Uterus (tissue), 2 donors: ENCODE measurements at regions not wholly inside any gene's neighbourhood (a gene's known extent, or its start where the extent isn't known, plus 50 kb on each side); places are given as distances from the start of the nearest gene placed in this dataset.

ENCODE experiments used
- POLR2A ChIP-seq, 2 donors: fragments of 450-650 bp; IDR thresholded peaks; one replicate each; pipeline ENCODE4 v1.6.1; 2016; ENCODE audit warnings: antibody characterized with exemption in 2 of 2, mild to moderate bottlenecking in 1 of 2, moderate library complexity in 1 of 2
- TF ChIP-seq, protein P1 (sequence below), 4 experiments: fragments of 200-600 bp in 2 of 4; fragments of 450-650 bp in 2 of 4; sonication (generic) in 2 of 4; IDR thresholded peaks; one replicate each; pipeline ENCODE4 v1.5.1; 2016 to 2019; ENCODE audit warnings: antibody characterized with exemption in 4 of 4, mild to moderate bottlenecking in 2 of 4, moderate library complexity in 1 of 4

GRCh38 chr9:82109626-82110025 is 121.1 kb downstream of the SPATA31D1 start:
- TF ChIP-seq, protein P1, sequence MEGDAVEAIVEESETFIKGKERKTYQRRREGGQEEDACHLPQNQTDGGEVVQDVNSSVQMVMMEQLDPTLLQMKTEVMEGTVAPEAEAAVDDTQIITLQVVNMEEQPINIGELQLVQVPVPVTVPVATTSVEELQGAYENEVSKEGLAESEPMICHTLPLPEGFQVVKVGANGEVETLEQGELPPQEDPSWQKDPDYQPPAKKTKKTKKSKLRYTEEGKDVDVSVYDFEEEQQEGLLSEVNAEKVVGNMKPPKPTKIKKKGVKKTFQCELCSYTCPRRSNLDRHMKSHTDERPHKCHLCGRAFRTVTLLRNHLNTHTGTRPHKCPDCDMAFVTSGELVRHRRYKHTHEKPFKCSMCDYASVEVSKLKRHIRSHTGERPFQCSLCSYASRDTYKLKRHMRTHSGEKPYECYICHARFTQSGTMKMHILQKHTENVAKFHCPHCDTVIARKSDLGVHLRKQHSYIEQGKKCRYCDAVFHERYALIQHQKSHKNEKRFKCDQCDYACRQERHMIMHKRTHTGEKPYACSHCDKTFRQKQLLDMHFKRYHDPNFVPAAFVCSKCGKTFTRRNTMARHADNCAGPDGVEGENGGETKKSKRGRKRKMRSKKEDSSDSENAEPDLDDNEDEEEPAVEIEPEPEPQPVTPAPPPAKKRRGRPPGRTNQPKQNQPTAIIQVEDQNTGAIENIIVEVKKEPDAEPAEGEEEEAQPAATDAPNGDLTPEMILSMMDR (IDR thresholded peaks at IDR 0.05), result no peak
- no peak for TF ChIP-seq POLR2A (IDR thresholded peaks at IDR 0.05)
